Mammary epithelial cell (primary cell): ENCODE measurements at regions not wholly inside any gene's neighbourhood (a gene's known extent, or its start where the extent isn't known, plus 50 kb on each side); places are given as distances from the start of the nearest gene placed in this dataset.

Experiments used
- CTCF ChIP-seq, 2 donors: IDR thresholded peaks in 1 of 2; conservative IDR thresholded peaks in 1 of 2; 2 replicates each; pipeline ENCODE4 v1.5.1; 2011 to 2012; ENCODE audit warnings: inconsistent platforms in 2 of 2, low read length in 2 of 2, mild to moderate bottlenecking in 2 of 2, control low read depth in 1 of 2, low read depth in 1 of 2; ENCODE audit not compliant: insufficient read depth in 1 of 2; ENCODE audit errors: extremely low read depth in 1 of 2
- EZH2 ChIP-seq: IDR thresholded peaks from 2 replicates; pipeline ENCODE4 v1.6.1; 2012; ENCODE audit warnings: low read length, inconsistent platforms, borderline replicate concordance

- TF ChIP-seq CTCF (conservative IDR thresholded peaks at IDR 0.05 in 1 of 2, IDR thresholded peaks at IDR 0.05 in 1 of 2; ENCODE audit: extremely low read depth in 1 of 2, insufficient read depth in 1 of 2, low read depth in 1 of 2, low read length in 2 of 2) = no peak
- no peak for TF ChIP-seq EZH2
Measured at GRCh38 chr5:67699560-67699959, 503.0 kb upstream of the CD180 start.
